ENCODE measurements at regions not wholly inside any gene's neighbourhood (a gene's known extent, or its start where the extent isn't known, plus 50 kb on each side); places are given as distances from the start of the nearest gene placed in this dataset.
A peak's percentile ranks its signal among the peaks of the same experiment; 100 is the strongest.

GRCh38 chr6:90953405-90954161, 366.7 kb upstream of the MAP3K7 start:
- no peak for DNase-seq (ENCODE audit: low spot score)

GRCh38 chr6:90952176-90952575, 365.3 kb upstream of the MAP3K7 start:
- DNase-seq (ENCODE audit: low spot score) = no peak

- no peak for DNase-seq (ENCODE audit: low spot score)
These were observed 361.7 kb upstream of the MAP3K7 start for GRCh38 chr6:90948540-90948939.

GRCh38 chr6:90947184-90948064, 360.6 kb upstream of the MAP3K7 start:
- no peak for DNase-seq (ENCODE audit: low spot score)

- DNase-seq (ENCODE audit: low spot score) = peak; percentile 4
These were observed 355.0 kb upstream of the MAP3K7 start for GRCh38 chr6:90941885-90942284.

- peak; percentile 84 for DNase-seq (ENCODE audit: low spot score)
These were observed 354.1 kb upstream of the MAP3K7 start for GRCh38 chr6:90940812-90941481.

GRCh38 chr6:90939906-90940305, 353.0 kb upstream of the MAP3K7 start:
- DNase-seq (ENCODE audit: low spot score) = no peak

GRCh38 chr6:90938122-90938521, 351.2 kb upstream of the MAP3K7 start:
- no peak for DNase-seq (ENCODE audit: low spot score)

- DNase-seq (ENCODE audit: low spot score) = no peak
These were observed 349.4 kb upstream of the MAP3K7 start for GRCh38 chr6:90936286-90936685.

- no peak for DNase-seq (ENCODE audit: low spot score)
These were observed 348.1 kb upstream of the MAP3K7 start for GRCh38 chr6:90934966-90935365.

GRCh38 chr6:90934081-90934480, 347.2 kb upstream of the MAP3K7 start:
- no peak for DNase-seq (ENCODE audit: low spot score)

- no peak for DNase-seq (ENCODE audit: low spot score)
These were observed 345.5 kb upstream of the MAP3K7 start for GRCh38 chr6:90932351-90932750.

GRCh38 chr6:90928051-90928450, 341.2 kb upstream of the MAP3K7 start:
- no peak for DNase-seq (ENCODE audit: low spot score)

GRCh38 chr6:90925726-90926125, 338.9 kb upstream of the MAP3K7 start:
- DNase-seq (ENCODE audit: low spot score) = no peak

- DNase-seq (ENCODE audit: low spot score) = no peak
These were observed 335.5 kb upstream of the MAP3K7 start for GRCh38 chr6:90922325-90922724.

GRCh38 chr6:90918361-90918760, 331.5 kb upstream of the MAP3K7 start:
- no peak for DNase-seq (ENCODE audit: low spot score)

GRCh38 chr6:90917376-90917775, 330.5 kb upstream of the MAP3K7 start:
- no peak for DNase-seq (ENCODE audit: low spot score)

- no peak for DNase-seq (ENCODE audit: low spot score)
These were observed 330.1 kb upstream of the MAP3K7 start for GRCh38 chr6:90916968-90917367.

- DNase-seq (ENCODE audit: low spot score) = no peak
These were observed 328.5 kb upstream of the MAP3K7 start for GRCh38 chr6:90915224-90915915.

GRCh38 chr6:90914312-90914711, 327.4 kb upstream of the MAP3K7 start:
- DNase-seq (ENCODE audit: low spot score) = no peak

- no peak for DNase-seq (ENCODE audit: low spot score)
These were observed 326.5 kb upstream of the MAP3K7 start for GRCh38 chr6:90913266-90913960.

- DNase-seq (ENCODE audit: low spot score) = no peak
These were observed 324.8 kb upstream of the MAP3K7 start for GRCh38 chr6:90911642-90912041.
